OCI-LY1 (cell line): ENCODE measurements at regions not wholly inside any gene's neighbourhood (a gene's known extent, or its start where the extent isn't known, plus 50 kb on each side); places are given as distances from the start of the nearest gene placed in this dataset.

Experiments
- H2AFZ ChIP-seq: fragments of 200-600 bp; sonication (generic), shearing (Covaris generic); 2 replicates; pipeline ENCODE4 v1.6.0; 2014; ENCODE audit warnings: antibody characterized with exemption, mild to moderate bottlenecking, low read length
- H3F3A ChIP-seq: fragments of 200-600 bp; sonication (generic), shearing (Covaris generic); 2 replicates; pipeline ENCODE4 v1.6.0; 2014; ENCODE audit warnings: mild to moderate bottlenecking, antibody characterized with exemption, low read length, moderate library complexity; ENCODE audit not compliant: insufficient read depth
- H3K27ac ChIP-seq: fragments of 200-600 bp; sonication (generic); 2 replicates; pipeline ENCODE4 v1.5.1; 2014; ENCODE audit warnings: low read length, mixed run types, mild to moderate bottlenecking, low read depth; ENCODE audit not compliant: poor library complexity, severe bottlenecking
- H3K27me3 ChIP-seq: fragments of 200-600 bp; sonication (generic); 2 replicates; pipeline ENCODE4 v1.6.0; 2014; ENCODE audit warnings: antibody characterized with exemption, mild to moderate bottlenecking, low read length, moderate library complexity; ENCODE audit not compliant: insufficient read depth
- H3K36me3 ChIP-seq: fragments of 200-600 bp; sonication (generic); 2 replicates; pipeline ENCODE4 v1.6.1; 2014; ENCODE audit warnings: mild to moderate bottlenecking, antibody characterized with exemption, low read length, moderate library complexity, mixed read lengths; ENCODE audit not compliant: insufficient read depth
- H3K4me1 ChIP-seq: fragments of 200-600 bp; sonication (generic); 2 replicates; pipeline ENCODE4 v1.5.1; 2014; ENCODE audit warnings: mild to moderate bottlenecking, low read length, moderate library complexity; ENCODE audit not compliant: insufficient read depth, severe bottlenecking
- H3K4me2 ChIP-seq: fragments of 200-600 bp; sonication (generic), shearing (Covaris generic); 2 replicates; pipeline ENCODE4 v1.6.1; 2014; ENCODE audit warnings: low read length
- H3K4me3 ChIP-seq: fragments of 200-600 bp; sonication (generic); 2 replicates; pipeline ENCODE4 v1.5.1; 2014; ENCODE audit warnings: low read length, low read depth, mild to moderate bottlenecking, mixed read lengths; ENCODE audit not compliant: poor library complexity, severe bottlenecking
- H3K79me2 ChIP-seq: fragments of 200-600 bp; shearing (Covaris generic); 2 replicates; pipeline ENCODE4 v1.6.1; 2016; ENCODE audit warnings: mixed run types, low read length, mixed read lengths; ENCODE audit not compliant: insufficient read depth
- H3K9ac ChIP-seq: fragments of 200-600 bp; sonication (generic), shearing (Covaris generic); 2 replicates; pipeline ENCODE4 v1.6.1; 2014; ENCODE audit warnings: mild to moderate bottlenecking, low read length, mixed read lengths
- H3K9me2 ChIP-seq: fragments of 200-600 bp; sonication (generic), shearing (Covaris generic); 2 replicates; pipeline ENCODE4 v1.6.1; 2014; ENCODE audit warnings: low read depth, mild to moderate bottlenecking, low read length, mixed read lengths
- H3K9me3 ChIP-seq: fragments of 200-600 bp; shearing (Covaris generic); 2 replicates; pipeline ENCODE4 v1.6.1; 2014; ENCODE audit warnings: low read length, mixed read lengths
- H4K20me1 ChIP-seq: fragments of 200-600 bp; sonication (generic), shearing (Covaris generic); 2 replicates; pipeline ENCODE4 v1.6.0; 2016; ENCODE audit warnings: mild to moderate bottlenecking, low read length; ENCODE audit not compliant: insufficient read depth
- EZH2 ChIP-seq: fragments of 200-600 bp; sonication (generic), shearing (Covaris generic); IDR thresholded peaks from 2 replicates; pipeline ENCODE4 v1.8.0; 2017; ENCODE audit warnings: borderline replicate concordance, mixed run types, mild to moderate bottlenecking, antibody characterized with exemption, low read length, moderate library complexity, mixed read lengths
- TF ChIP-seq, protein P1 (sequence below): fragments of 200-600 bp; sonication (generic), shearing (Covaris generic); IDR thresholded peaks from 2 replicates; pipeline ENCODE4 v1.5.1; 2017; ENCODE audit warnings: mild to moderate bottlenecking, antibody characterized with exemption, low read length, moderate library complexity, mixed read lengths

DNA sequence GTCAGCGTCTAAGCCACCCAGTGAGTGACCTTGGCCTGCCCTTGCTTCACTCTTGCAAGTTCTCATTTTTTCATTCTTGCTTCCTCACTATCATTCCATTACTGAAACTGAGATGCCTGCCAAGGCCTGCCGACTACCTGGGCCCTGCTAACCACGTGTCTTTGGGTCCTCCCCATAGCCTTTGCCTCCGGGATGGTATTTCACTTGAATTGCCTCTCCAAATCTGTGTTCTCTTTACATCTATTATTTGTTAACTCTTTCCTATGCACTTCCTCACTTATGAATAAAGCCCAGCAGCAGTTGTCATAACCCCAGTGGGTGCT is 234.6 kb downstream of the SNX10 start:
- Histone ChIP-seq H3K4me3 (no peak overlapping the region), H3K4me1 (no peaks in the 10 kb centered on the region), H2AFZ (no peak overlapping the region), H3K27me3 (peaks cover 2% of the 10 kb centered on the region; the same call in 1 of the 2 replicates), H3K4me2 (no peak overlapping the region), H3K27ac (no peak overlapping the region), H3K9me3 (no peaks in the 10 kb centered on the region), H3F3A (no peaks in the 10 kb centered on the region), H4K20me1 (no peaks in the 10 kb centered on the region), H3K79me2 (no peaks in the 10 kb centered on the region), H3K9ac (no peak overlapping the region), H3K36me3 (no peaks in the 10 kb centered on the region), H3K9me2 (no peaks in the 10 kb centered on the region)
- no peak for TF ChIP-seq EZH2
- TF ChIP-seq, protein P1, sequence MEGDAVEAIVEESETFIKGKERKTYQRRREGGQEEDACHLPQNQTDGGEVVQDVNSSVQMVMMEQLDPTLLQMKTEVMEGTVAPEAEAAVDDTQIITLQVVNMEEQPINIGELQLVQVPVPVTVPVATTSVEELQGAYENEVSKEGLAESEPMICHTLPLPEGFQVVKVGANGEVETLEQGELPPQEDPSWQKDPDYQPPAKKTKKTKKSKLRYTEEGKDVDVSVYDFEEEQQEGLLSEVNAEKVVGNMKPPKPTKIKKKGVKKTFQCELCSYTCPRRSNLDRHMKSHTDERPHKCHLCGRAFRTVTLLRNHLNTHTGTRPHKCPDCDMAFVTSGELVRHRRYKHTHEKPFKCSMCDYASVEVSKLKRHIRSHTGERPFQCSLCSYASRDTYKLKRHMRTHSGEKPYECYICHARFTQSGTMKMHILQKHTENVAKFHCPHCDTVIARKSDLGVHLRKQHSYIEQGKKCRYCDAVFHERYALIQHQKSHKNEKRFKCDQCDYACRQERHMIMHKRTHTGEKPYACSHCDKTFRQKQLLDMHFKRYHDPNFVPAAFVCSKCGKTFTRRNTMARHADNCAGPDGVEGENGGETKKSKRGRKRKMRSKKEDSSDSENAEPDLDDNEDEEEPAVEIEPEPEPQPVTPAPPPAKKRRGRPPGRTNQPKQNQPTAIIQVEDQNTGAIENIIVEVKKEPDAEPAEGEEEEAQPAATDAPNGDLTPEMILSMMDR, result no peak

GRCh38 chr7:26531926-26532325 is 240.3 kb downstream of the SNX10 start:
- Histone ChIP-seq H3K9me3 (no peaks in the 10 kb centered on the region), H3F3A (no peaks in the 10 kb centered on the region), H3K9me2 (no peaks in the 10 kb centered on the region), H3K9ac (no peak overlapping the region), H3K4me3 (no peak overlapping the region), H2AFZ (no peak overlapping the region), H3K27ac (no peak overlapping the region), H3K79me2 (no peaks in the 10 kb centered on the region), H3K4me2 (no peak overlapping the region), H4K20me1 (no peaks in the 10 kb centered on the region), H3K27me3 (peaks cover 5% of the 10 kb centered on the region; the same call in 1 of the 2 replicates), H3K36me3 (no peaks in the 10 kb centered on the region), H3K4me1 (no peaks in the 10 kb centered on the region)
- TF ChIP-seq EZH2, result no peak
- TF ChIP-seq, protein P1, result no peak

GRCh38 chr7:26532471-26532870 is 240.8 kb downstream of the SNX10 start:
- H3K4me2 ChIP-seq, result no peak overlapping the region
- no peak overlapping the region for H3K27ac ChIP-seq
- H3K79me2 ChIP-seq, result no peaks in the 10 kb centered on the region
- no peaks in the 10 kb centered on the region for H3K9me2 ChIP-seq
- H4K20me1 ChIP-seq, result no peaks in the 10 kb centered on the region
- no peak overlapping the region for H3K9ac ChIP-seq
- no peaks in the 10 kb centered on the region for H3K36me3 ChIP-seq
- TF ChIP-seq, protein P1, result no peak
- no peak for TF ChIP-seq EZH2
- H3K9me3 ChIP-seq, result no peaks in the 10 kb centered on the region
- peaks cover 5% of the 10 kb centered on the region; the same call in 1 of the 2 replicates for H3K27me3 ChIP-seq
- no peaks in the 10 kb centered on the region for H3K4me1 ChIP-seq
- H3K4me3 ChIP-seq, result no peak overlapping the region
- H2AFZ ChIP-seq, result no peak overlapping the region
- no peaks in the 10 kb centered on the region for H3F3A ChIP-seq
